ENCODE measurements at regions not wholly inside any gene's neighbourhood (a gene's known extent, or its start where the extent isn't known, plus 50 kb on each side); places are given as distances from the start of the nearest gene placed in this dataset.

GRCh38 chr9:25994605-25995004 is 316.4 kb upstream of the TUSC1 start:
- Histone ChIP-seq H3F3A (ENCODE audit: control insufficient read depth, insufficient read depth) (no peaks in the 10 kb centered on the region), H3K79me2 (ENCODE audit: control insufficient read depth, low read length) (no peaks in the 10 kb centered on the region), H3K4me1 (ENCODE audit: control insufficient read depth, low read length) (no peaks in the 10 kb centered on the region), H3K27me3 (ENCODE audit: control insufficient read depth, low read length) (no peaks in the 10 kb centered on the region), H3K36me3 (ENCODE audit: control insufficient read depth, low read length) (no peaks in the 10 kb centered on the region), H3K4me2 (ENCODE audit: low read length) (no peak overlapping the region), H3K27ac (ENCODE audit: low read depth, low read length) (no peak overlapping the region), H3K9me3 (ENCODE audit: control insufficient read depth, insufficient read depth, low read length) (no peaks in the 10 kb centered on the region), H3K9me2 (replicated peaks; ENCODE audit: control insufficient read depth, low read length) (no peaks in the 10 kb centered on the region), H4K20me1 (ENCODE audit: control insufficient read depth, insufficient read depth, low read depth, low read length) (no peaks in the 10 kb centered on the region), H3K4me3 (ENCODE audit: low read length) (no peak overlapping the region)
- TF ChIP-seq EZH2phosphoT487 (IDR thresholded peaks at IDR 0.05; ENCODE audit: borderline replicate concordance, low read length) (no peak), CTCF (IDR thresholded peaks at IDR 0.05; ENCODE audit: low read depth, low read length, poor library complexity, severe bottlenecking) (no peak)

- no peaks in the 10 kb centered on the region for H3K36me3 ChIP-seq (ENCODE audit: control insufficient read depth, low read length)
- H3K79me2 ChIP-seq (ENCODE audit: control insufficient read depth, low read length), result no peaks in the 10 kb centered on the region
- no peak overlapping the region for H3K4me2 ChIP-seq (ENCODE audit: low read length)
- H3K4me1 ChIP-seq (ENCODE audit: control insufficient read depth, low read length), result no peaks in the 10 kb centered on the region
- no peaks in the 10 kb centered on the region for H3K27me3 ChIP-seq (ENCODE audit: control insufficient read depth, low read length)
- H3K9me3 ChIP-seq (ENCODE audit: control insufficient read depth, insufficient read depth, low read length), result no peaks in the 10 kb centered on the region
- H3F3A ChIP-seq (ENCODE audit: control insufficient read depth, insufficient read depth), result no peaks in the 10 kb centered on the region
- no peak overlapping the region for H3K4me3 ChIP-seq (ENCODE audit: low read length)
- TF ChIP-seq CTCF (IDR thresholded peaks at IDR 0.05; ENCODE audit: low read depth, low read length, poor library complexity, severe bottlenecking) (no peak), EZH2phosphoT487 (IDR thresholded peaks at IDR 0.05; ENCODE audit: borderline replicate concordance, low read length) (no peak)
- H3K27ac ChIP-seq (ENCODE audit: low read depth, low read length), result no peak overlapping the region
- no peaks in the 10 kb centered on the region for H3K9me2 ChIP-seq (replicated peaks; ENCODE audit: control insufficient read depth, low read length)
- no peaks in the 10 kb centered on the region for H4K20me1 ChIP-seq (ENCODE audit: control insufficient read depth, insufficient read depth, low read depth, low read length)
Measured at GRCh38 chr9:25990376-25990775, 312.1 kb upstream of the TUSC1 start.

- Histone ChIP-seq H3K79me2 (ENCODE audit: control insufficient read depth, low read length) (no peaks in the 10 kb centered on the region), H3K9me3 (ENCODE audit: control insufficient read depth, insufficient read depth, low read length) (no peaks in the 10 kb centered on the region; the same call in 1 of the 2 replicates), H3K9me2 (replicated peaks; ENCODE audit: control insufficient read depth, low read length) (no peaks in the 10 kb centered on the region), H3K4me3 (ENCODE audit: low read length) (no peak overlapping the region), H3K4me1 (ENCODE audit: control insufficient read depth, low read length) (no peaks in the 10 kb centered on the region), H3F3A (ENCODE audit: control insufficient read depth, insufficient read depth) (no peaks in the 10 kb centered on the region), H4K20me1 (ENCODE audit: control insufficient read depth, insufficient read depth, low read depth, low read length) (no peaks in the 10 kb centered on the region), H3K36me3 (ENCODE audit: control insufficient read depth, low read length) (no peaks in the 10 kb centered on the region), H3K27me3 (ENCODE audit: control insufficient read depth, low read length) (no peaks in the 10 kb centered on the region), H3K27ac (ENCODE audit: low read depth, low read length) (no peak overlapping the region), H3K4me2 (ENCODE audit: low read length) (no peak overlapping the region)
- no peak for TF ChIP-seq CTCF (IDR thresholded peaks at IDR 0.05; ENCODE audit: low read depth, low read length, poor library complexity, severe bottlenecking)
- TF ChIP-seq EZH2phosphoT487 (IDR thresholded peaks at IDR 0.05; ENCODE audit: borderline replicate concordance, low read length), result no peak
Measured at GRCh38 chr9:25975667-25976066, 297.4 kb upstream of the TUSC1 start.

GRCh38 chr9:25964239-25964638 is 286.0 kb upstream of the TUSC1 start:
- H4K20me1 ChIP-seq (ENCODE audit: control insufficient read depth, insufficient read depth, low read depth, low read length), result no peaks in the 10 kb centered on the region
- H3K9me3 ChIP-seq (ENCODE audit: control insufficient read depth, insufficient read depth, low read length), result no peaks in the 10 kb centered on the region
- TF ChIP-seq EZH2phosphoT487 (IDR thresholded peaks at IDR 0.05; ENCODE audit: borderline replicate concordance, low read length) (no peak), CTCF (IDR thresholded peaks at IDR 0.05; ENCODE audit: low read depth, low read length, poor library complexity, severe bottlenecking) (peak; percentile 62)
- H3K4me3 ChIP-seq (ENCODE audit: low read length), result no peak overlapping the region
- H3K4me2 ChIP-seq (ENCODE audit: low read length), result no peak overlapping the region
- H3K27ac ChIP-seq (ENCODE audit: low read depth, low read length), result no peak overlapping the region
- H3F3A ChIP-seq (ENCODE audit: control insufficient read depth, insufficient read depth), result no peaks in the 10 kb centered on the region
- H3K36me3 ChIP-seq (ENCODE audit: control insufficient read depth, low read length), result no peaks in the 10 kb centered on the region
- H3K27me3 ChIP-seq (ENCODE audit: control insufficient read depth, low read length), result no peaks in the 10 kb centered on the region
- no peaks in the 10 kb centered on the region for H3K4me1 ChIP-seq (ENCODE audit: control insufficient read depth, low read length)
- no peaks in the 10 kb centered on the region for H3K79me2 ChIP-seq (ENCODE audit: control insufficient read depth, low read length)
- H3K9me2 ChIP-seq (replicated peaks; ENCODE audit: control insufficient read depth, low read length), result no peaks in the 10 kb centered on the region
